Epithelial cell of esophagus (primary cell): ENCODE measurements at regions not wholly inside any gene's neighbourhood (a gene's known extent, or its start where the extent isn't known, plus 50 kb on each side); places are given as distances from the start of the nearest gene placed in this dataset.
A peak's percentile ranks its signal among the peaks of the same experiment; 100 is the strongest.

Experiments
- DNase-seq: peaks from one replicate; pipeline ENCODE4 v3.0.0; 2010; ENCODE audit warnings: low read depth
- H3K4me3 ChIP-seq: 2 replicates; pipeline ENCODE4 v1.5.1; 2011; ENCODE audit warnings: mild to moderate bottlenecking, low read length, control low read depth
- TF ChIP-seq, protein P1 (sequence below): IDR thresholded peaks from 2 replicates; pipeline ENCODE4 v1.5.1; 2011; ENCODE audit warnings: low read depth, mild to moderate bottlenecking, low read length, control low read depth, inconsistent platforms; ENCODE audit not compliant: insufficient read depth; ENCODE audit errors: missing control alignments

DNA sequence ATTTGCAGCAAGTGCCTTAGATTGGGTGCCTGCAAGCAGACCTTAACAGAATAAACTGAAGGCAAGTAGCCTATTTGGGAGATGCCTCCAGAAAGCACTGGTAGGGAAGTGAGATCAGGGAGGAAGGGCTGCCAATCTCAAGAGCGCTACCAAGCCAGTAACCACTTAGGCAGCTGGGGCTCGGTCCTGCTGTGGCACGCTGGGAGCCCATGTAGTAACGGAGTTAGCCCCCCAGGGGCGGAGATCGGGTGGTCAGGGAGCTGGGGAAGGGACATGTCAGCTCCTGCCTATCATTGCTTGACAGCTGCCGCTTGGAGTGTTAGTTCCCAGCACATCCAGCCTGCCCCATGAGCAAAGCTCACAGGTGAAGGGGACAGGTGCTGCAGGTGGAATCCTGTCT, 127.0 kb downstream of the CEBPB start:
- DNase-seq = peak; percentile 55
- no peak overlapping the region for H3K4me3 ChIP-seq
- TF ChIP-seq, protein P1, sequence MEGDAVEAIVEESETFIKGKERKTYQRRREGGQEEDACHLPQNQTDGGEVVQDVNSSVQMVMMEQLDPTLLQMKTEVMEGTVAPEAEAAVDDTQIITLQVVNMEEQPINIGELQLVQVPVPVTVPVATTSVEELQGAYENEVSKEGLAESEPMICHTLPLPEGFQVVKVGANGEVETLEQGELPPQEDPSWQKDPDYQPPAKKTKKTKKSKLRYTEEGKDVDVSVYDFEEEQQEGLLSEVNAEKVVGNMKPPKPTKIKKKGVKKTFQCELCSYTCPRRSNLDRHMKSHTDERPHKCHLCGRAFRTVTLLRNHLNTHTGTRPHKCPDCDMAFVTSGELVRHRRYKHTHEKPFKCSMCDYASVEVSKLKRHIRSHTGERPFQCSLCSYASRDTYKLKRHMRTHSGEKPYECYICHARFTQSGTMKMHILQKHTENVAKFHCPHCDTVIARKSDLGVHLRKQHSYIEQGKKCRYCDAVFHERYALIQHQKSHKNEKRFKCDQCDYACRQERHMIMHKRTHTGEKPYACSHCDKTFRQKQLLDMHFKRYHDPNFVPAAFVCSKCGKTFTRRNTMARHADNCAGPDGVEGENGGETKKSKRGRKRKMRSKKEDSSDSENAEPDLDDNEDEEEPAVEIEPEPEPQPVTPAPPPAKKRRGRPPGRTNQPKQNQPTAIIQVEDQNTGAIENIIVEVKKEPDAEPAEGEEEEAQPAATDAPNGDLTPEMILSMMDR = no peak

DNA sequence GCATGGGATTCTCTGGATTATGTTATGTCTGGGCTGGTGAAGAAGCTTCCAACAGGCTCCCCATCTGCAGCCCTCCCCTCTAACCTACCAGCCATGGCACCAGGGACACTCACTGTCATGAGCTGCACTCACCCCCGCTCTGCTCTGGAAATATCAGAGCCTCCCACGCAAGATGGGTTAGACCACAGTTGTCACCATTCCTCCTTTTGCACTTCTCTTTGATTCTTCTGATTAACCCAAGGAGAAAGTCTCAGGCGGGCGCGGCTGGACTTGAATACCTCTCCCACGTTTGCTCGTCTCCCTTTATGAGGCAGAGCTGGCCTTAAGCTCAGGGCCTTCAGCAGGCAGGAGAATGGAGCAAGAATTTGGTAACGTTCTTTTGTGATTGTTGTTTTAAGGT, 128.1 kb downstream of the CEBPB start:
- peak; percentile 27 for DNase-seq
- TF ChIP-seq, protein P1 = no peak
- no peak overlapping the region for H3K4me3 ChIP-seq

DNA sequence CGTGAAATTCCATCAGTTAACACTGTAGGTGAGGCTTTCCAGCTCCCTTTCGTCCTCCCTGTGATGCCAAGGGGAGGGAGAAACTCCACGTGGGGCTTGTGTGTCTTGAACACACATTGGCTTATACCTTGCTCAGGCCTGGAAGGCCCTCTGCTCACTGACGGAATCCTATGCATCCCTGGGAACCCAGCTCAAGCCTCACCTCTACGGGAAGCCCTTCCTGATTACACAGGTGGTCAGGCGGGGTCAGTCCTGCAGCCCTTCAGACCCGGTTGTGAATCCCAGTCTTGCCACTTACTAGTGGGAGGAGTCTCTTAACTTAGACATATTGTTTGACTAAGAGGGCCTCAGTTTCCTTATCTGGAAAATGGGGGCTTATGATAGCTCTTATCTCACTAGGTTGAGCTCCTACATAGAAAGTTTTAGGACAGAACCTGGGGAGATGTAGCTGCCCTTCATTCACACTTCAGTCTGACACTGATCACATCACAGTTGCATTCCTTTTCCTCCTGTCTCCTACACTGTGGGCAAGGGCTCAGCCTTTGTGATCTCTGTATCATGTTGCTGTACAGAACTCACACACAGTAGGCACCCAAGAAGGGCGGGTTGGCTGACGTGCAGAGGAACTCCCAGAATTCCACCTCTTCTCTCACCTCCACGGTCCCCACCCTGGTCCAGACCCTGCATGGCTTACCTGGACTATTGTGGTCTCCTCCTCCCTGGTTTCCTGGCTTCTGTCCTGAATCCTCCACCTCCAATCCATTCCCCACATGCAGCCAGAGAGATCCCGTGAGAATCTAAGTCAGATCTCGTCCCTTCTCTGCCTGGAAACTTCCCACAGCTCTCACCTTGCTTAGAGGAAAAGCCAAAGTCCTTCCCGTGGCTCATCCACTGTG, 129.6 kb downstream of the CEBPB start:
- TF ChIP-seq, protein P1 = no peak
- no peak for DNase-seq
- H3K4me3 ChIP-seq = peak overlapping the region; percentile 38

DNA sequence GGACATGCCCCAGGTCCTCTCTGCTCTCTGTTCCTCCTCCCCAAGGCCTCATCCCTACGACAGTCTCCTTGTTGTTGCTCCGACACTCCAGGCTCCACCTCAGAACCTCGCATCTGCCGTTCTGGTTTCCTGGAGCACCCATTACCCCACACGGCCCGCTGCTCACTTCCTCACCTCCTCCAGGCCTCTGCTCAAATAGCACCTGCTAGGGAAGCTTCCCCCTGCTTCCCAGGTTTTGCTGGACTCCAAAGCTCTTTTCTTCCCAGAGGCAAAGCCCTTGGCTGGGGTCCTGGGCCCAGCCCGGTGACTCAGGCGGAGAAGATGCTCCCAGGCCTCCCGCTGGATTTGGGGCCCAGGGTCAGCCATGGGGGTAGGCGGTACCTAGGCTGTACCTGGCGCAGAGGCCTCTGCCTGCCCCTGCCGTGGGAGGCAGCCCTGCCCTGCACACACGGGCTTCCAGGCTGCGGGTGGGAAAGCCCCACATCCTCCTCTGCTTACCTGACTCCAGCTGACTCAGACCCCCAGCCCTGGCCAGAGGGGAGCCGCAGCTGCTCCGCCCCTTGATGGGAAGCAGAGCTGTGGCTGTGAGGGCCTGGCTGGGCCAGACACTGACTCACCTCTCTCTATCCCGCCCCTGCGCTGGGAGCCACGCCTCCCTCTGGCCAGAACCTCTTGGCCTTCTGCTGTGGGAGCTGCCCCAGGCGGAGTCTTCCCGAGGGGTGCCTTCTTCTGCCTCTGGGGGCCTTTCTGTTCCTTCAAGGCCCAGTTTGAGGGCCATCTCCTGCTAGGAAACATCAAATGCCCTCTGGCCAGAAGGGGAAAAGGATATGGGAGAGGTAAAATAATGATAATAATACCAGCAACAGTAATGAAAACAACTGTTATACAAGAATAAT, 130.5 kb downstream of the CEBPB start:
- DNase-seq = peak; percentile 99
- TF ChIP-seq, protein P1 = no peak
- H3K4me3 ChIP-seq = peak overlapping the region; percentile 38

DNA sequence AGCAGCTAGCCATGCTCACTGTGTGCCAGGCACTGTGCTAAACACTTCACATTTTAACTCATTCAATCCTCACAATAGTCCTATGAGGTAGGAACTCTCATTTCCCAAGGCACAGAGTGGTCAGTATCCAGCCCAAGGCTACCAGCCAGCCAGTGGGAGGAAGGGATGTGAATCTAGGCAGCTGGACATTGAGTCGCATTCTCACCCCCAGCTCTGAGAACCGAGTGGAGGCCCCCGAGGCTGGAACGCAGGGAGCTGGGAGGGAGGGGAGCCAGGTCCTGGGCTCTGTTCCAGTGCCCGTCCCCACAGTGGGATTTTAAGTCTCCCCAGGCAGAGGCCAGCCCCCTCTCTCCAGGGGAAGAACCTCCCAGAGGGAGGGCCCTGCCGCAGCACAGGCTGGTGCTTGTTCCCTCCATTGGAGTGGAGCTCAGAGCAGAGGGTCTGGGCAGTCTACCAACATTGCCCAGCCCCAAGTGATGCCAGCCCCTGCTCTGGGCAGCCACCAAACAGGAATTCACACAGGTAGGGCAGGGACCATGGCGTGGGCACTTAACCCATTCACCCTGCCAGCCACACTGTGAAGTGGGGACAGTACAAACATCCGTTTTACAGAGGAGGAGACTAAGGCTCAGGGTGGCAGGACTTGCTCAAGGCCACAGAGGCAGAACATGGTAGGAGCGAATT, 131.3 kb downstream of the CEBPB start:
- TF ChIP-seq, protein P1 = no peak
- H3K4me3 ChIP-seq = no peak overlapping the region
- DNase-seq = peak; percentile 66

DNA sequence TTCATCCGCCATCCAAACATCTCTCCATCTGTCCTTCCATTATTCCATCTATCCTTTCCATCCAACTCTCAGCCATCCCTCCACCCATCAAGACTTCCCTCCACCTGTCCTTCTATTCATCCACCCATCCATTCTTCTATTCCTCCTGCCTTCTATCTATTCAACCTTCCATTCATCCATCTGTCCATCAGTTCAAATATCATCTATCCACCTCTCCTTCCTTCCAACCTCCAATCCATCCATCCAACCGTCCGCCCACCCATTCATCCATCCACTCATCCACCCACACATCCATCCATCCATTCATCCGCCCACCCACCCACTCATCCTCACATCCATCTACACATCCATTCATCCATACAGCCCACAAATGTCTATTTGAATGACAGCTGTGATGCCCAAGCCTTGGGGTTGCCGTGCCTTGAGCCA, 132.1 kb downstream of the CEBPB start:
- no peak overlapping the region for H3K4me3 ChIP-seq
- no peak for DNase-seq
- TF ChIP-seq, protein P1 = no peak
